Ovary (tissue), 7 donors: ENCODE measurements at regions not wholly inside any gene's neighbourhood (a gene's known extent, or its start where the extent isn't known, plus 50 kb on each side); places are given as distances from the start of the nearest gene placed in this dataset.

Experiments used
- DNase-seq, 5 donors: peaks; one replicate each; pipeline ENCODE4 v3.0.0-alpha.2; 2019 to 2020
- H3K27ac ChIP-seq, 2 donors: fragments of 200-600 bp; one replicate each; pipeline versions ENCODE4 v1.5.1 to v1.8.0; 2019 to 2022
- H3K27me3 ChIP-seq: fragments of 200-600 bp; one replicate; pipeline ENCODE4 v1.8.0; 2022
- H3K36me3 ChIP-seq: fragments of 200-600 bp; sonication (generic); one replicate; pipeline ENCODE4 v1.5.1; 2019
- H3K4me1 ChIP-seq: one replicate; pipeline ENCODE4 v1.8.1; 2013; ENCODE audit warnings: mild to moderate bottlenecking, moderate library complexity; ENCODE audit not compliant: insufficient read depth
- H3K4me3 ChIP-seq: fragments of 200-600 bp; sonication (generic); one replicate; pipeline ENCODE4 v1.5.1; 2017
- H3K9me3 ChIP-seq, 2 donors: fragments of 200-600 bp in 1 of 2; sonication (generic) in 1 of 2; one replicate each; pipeline versions ENCODE4 v1.5.1 to v1.8.1; 2013 to 2019; ENCODE audit warnings: mild to moderate bottlenecking in 1 of 2, moderate library complexity in 1 of 2
- EP300 ChIP-seq: sonication (generic); formaldehyde crosslinking; IDR thresholded peaks from one replicate; pipeline ENCODE4 v1.6.1; 2017; ENCODE audit warnings: antibody characterized with exemption
- POLR2A ChIP-seq: fragments of 450-650 bp; IDR thresholded peaks from one replicate; pipeline ENCODE4 v1.6.1; 2017; ENCODE audit warnings: antibody characterized with exemption, mild to moderate bottlenecking, moderate library complexity
- WGBS, 3 donors: extraction: QIAGEN DNeasy Blood & Tissue Kit in 1 of 3; methylation state at CpG; one replicate each; pipeline versions ENCODE4 v1.1.5 to v1.1.7; 2013 to 2017; 5-methylcytosine and 5-hydroxymethylcytosine counted together
- intact Hi-C, 4 donors: fragments of 100-400 bp; cut with DNase I; formaldehyde crosslinking; loops; one replicate each; pipeline versions ENCODE4 v1.11.0 to v1.15.1; 2022 to 2023
- TF ChIP-seq, protein P1 (sequence below), 3 donors: fragments of 450-650 bp in 2 of 3; fragments of 200-600 bp in 1 of 3; IDR thresholded peaks; one replicate each; pipeline versions ENCODE4 v1.5.1 to v1.8.0; 2016 to 2022; ENCODE audit warnings: antibody characterized with exemption in 3 of 3, mild to moderate bottlenecking in 1 of 3
- donor health status: DM: no; HTN: no; CAD: no; lungs with moderate emphysema.
- donor health status: DM: no; HTN: no; CAD: no.
- donor health status: Bipolar disorder and iron deficiency.
- donor health status: DM: no; HTN: no; CAD: no.
- donor health status: DM: yes; HTN: yes; CAD: no.

DNA sequence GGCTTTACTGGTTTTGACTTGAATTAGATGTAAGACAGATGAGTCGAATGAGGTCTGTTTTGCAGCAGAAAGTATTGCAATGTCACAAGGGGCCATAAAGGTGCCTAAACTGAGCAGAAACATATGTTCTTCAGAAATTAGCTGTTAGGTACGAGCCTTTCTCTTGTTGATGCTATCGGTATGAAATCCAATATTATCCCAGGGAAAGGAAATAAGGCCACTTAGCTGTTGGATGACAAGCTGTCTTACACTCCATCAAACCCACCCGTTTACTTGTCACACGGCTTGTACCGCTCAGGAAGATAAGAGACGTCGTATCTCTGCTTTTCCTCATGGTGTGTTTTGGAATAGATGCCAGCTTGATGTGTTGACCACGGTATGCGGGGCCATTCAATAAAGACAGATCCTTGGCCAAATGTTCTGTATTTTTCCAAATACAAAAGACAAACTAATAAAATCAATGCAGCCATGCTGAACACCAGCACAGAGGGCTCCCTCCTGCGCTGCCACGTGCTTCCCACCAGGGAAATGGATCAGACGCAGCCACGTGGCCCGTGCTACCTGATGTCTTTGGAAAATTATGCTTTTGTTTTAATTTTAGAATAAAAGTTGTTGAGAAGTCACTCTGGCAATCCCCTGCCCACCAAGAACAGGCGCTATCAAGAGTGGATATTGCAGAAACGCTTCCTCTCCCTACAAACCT, 255.9 kb upstream of the SULF2 start:
- WGBS, 3 donors: 54 to 67% (median 60%) methylated on average over 17 of the region's 17 CpGs
- Histone ChIP-seq H3K9me3 (no peaks in the 10 kb centered on the region), H3K27ac (no peak overlapping the region), H3K4me1 (peaks cover 18% of the 10 kb centered on the region), H3K4me3 (no peak overlapping the region), H3K27me3 (no peaks in the 10 kb centered on the region), H3K36me3 (no peaks in the 10 kb centered on the region)
- DNase-seq: no peak
- intact Hi-C loops: no loop called here
- no peak for TF ChIP-seq POLR2A
- TF ChIP-seq, protein P1, sequence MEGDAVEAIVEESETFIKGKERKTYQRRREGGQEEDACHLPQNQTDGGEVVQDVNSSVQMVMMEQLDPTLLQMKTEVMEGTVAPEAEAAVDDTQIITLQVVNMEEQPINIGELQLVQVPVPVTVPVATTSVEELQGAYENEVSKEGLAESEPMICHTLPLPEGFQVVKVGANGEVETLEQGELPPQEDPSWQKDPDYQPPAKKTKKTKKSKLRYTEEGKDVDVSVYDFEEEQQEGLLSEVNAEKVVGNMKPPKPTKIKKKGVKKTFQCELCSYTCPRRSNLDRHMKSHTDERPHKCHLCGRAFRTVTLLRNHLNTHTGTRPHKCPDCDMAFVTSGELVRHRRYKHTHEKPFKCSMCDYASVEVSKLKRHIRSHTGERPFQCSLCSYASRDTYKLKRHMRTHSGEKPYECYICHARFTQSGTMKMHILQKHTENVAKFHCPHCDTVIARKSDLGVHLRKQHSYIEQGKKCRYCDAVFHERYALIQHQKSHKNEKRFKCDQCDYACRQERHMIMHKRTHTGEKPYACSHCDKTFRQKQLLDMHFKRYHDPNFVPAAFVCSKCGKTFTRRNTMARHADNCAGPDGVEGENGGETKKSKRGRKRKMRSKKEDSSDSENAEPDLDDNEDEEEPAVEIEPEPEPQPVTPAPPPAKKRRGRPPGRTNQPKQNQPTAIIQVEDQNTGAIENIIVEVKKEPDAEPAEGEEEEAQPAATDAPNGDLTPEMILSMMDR (IDR thresholded peaks at IDR 0.05): no peak
- TF ChIP-seq EP300: no peak

- Histone ChIP-seq H3K27me3 (no peaks in the 10 kb centered on the region), H3K27ac (no peak overlapping the region), H3K9me3 (no peaks in the 10 kb centered on the region), H3K4me3 (no peak overlapping the region), H3K4me1 (peaks cover 20% of the 10 kb centered on the region), H3K36me3 (no peaks in the 10 kb centered on the region)
- 80 to 89% (median 88%) methylated on average over 6 of the region's 6 CpGs for WGBS, 3 donors
- no peak for TF ChIP-seq EP300
- TF ChIP-seq, protein P1 (IDR thresholded peaks at IDR 0.05): no peak
- TF ChIP-seq POLR2A: no peak
- intact Hi-C loops: no loop called here
- DNase-seq: no peak
Observed at GRCh38 chr20:48040491-48040890, 255.2 kb upstream of the SULF2 start.

GRCh38 chr20:48040051-48040450, 254.8 kb upstream of the SULF2 start:
- DNase-seq: no peak
- H3K27ac ChIP-seq: no peak overlapping the region
- no peak overlapping the region for H3K4me3 ChIP-seq
- intact Hi-C loops: no loop called here
- no peaks in the 10 kb centered on the region for H3K36me3 ChIP-seq
- 83 to 84% (median 84%) methylated on average over 7 of the region's 7 CpGs for WGBS, 3 donors
- no peaks in the 10 kb centered on the region for H3K9me3 ChIP-seq
- TF ChIP-seq POLR2A (no peak), EP300 (no peak)
- TF ChIP-seq, protein P1 (IDR thresholded peaks at IDR 0.05): no peak
- no peaks in the 10 kb centered on the region for H3K27me3 ChIP-seq
- peaks cover 20% of the 10 kb centered on the region for H3K4me1 ChIP-seq

DNA sequence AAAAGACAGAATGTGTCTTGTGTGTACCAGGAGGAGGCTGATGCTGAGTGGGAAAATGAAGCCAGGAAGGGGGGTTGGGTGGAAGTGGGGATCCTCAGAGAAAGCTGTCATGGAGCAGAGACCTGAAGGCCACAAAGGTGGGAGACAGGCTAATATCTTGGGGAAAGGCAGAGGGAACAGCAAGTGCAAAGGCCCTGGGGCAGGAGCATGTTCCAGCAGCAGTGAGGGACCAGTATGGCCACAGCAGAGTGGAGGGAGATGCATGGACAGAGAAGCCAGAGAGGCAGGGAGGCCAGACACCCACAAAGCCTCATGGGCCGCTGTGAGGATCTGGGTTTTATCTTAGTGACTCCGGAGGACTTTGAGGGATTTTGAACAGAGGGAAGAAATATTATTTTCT, 254.2 kb upstream of the SULF2 start:
- H3K4me3 ChIP-seq: no peak overlapping the region

More for the DNA sequence above, 254.2 kb upstream of the SULF2 start:
- intact Hi-C loops: no loop called here
- H3K27ac ChIP-seq: no peak overlapping the region
- peaks cover 20% of the 10 kb centered on the region for H3K4me1 ChIP-seq
- no peak for TF ChIP-seq EP300
- TF ChIP-seq, protein P1 (IDR thresholded peaks at IDR 0.05): no peak
- no peak for TF ChIP-seq POLR2A
- DNase-seq: no peak
- no peaks in the 10 kb centered on the region for H3K9me3 ChIP-seq
- H3K27me3 ChIP-seq: no peaks in the 10 kb centered on the region
- H3K36me3 ChIP-seq: no peaks in the 10 kb centered on the region
- 91 to 99% (median 98%) methylated on average over 2 of the region's 2 CpGs for WGBS, 3 donors
